ENCODE measurements at regions not wholly inside any gene's neighbourhood (a gene's known extent, or its start where the extent isn't known, plus 50 kb on each side); places are given as distances from the start of the nearest gene placed in this dataset.

- Histone ChIP-seq H3K9me2 (ENCODE audit: low read depth, low read length) (no peaks in the 10 kb centered on the region), H3K9ac (ENCODE audit: low read length) (no peak overlapping the region), H3F3A (ENCODE audit: insufficient read depth, low read length) (no peaks in the 10 kb centered on the region), H3K79me2 (ENCODE audit: insufficient read depth, low read length) (no peaks in the 10 kb centered on the region), H3K9me3 (ENCODE audit: low read length) (no peaks in the 10 kb centered on the region), H4K20me1 (ENCODE audit: insufficient read depth, low read length) (no peaks in the 10 kb centered on the region), H3K27ac (ENCODE audit: low read depth, low read length, poor library complexity, severe bottlenecking) (no peak overlapping the region), H3K4me2 (ENCODE audit: low read length) (no peak overlapping the region), H3K4me3 (ENCODE audit: low read depth, low read length, poor library complexity, severe bottlenecking) (no peak overlapping the region), H2AFZ (ENCODE audit: low read length) (no peak overlapping the region), H3K27me3 (ENCODE audit: insufficient read depth, low read length) (no peaks in the 10 kb centered on the region), H3K36me3 (ENCODE audit: insufficient read depth, low read length) (no peaks in the 10 kb centered on the region), H3K4me1 (ENCODE audit: insufficient read depth, low read length, severe bottlenecking) (no peaks in the 10 kb centered on the region)
- TF ChIP-seq EZH2 (IDR thresholded peaks at IDR 0.05; ENCODE audit: borderline replicate concordance, low read length): no peak
- TF ChIP-seq, protein P1, sequence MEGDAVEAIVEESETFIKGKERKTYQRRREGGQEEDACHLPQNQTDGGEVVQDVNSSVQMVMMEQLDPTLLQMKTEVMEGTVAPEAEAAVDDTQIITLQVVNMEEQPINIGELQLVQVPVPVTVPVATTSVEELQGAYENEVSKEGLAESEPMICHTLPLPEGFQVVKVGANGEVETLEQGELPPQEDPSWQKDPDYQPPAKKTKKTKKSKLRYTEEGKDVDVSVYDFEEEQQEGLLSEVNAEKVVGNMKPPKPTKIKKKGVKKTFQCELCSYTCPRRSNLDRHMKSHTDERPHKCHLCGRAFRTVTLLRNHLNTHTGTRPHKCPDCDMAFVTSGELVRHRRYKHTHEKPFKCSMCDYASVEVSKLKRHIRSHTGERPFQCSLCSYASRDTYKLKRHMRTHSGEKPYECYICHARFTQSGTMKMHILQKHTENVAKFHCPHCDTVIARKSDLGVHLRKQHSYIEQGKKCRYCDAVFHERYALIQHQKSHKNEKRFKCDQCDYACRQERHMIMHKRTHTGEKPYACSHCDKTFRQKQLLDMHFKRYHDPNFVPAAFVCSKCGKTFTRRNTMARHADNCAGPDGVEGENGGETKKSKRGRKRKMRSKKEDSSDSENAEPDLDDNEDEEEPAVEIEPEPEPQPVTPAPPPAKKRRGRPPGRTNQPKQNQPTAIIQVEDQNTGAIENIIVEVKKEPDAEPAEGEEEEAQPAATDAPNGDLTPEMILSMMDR (IDR thresholded peaks at IDR 0.05; ENCODE audit: low read length): no peak
These were observed 180.0 kb downstream of the FGFR2 start for GRCh38 chr10:121418126-121418777.

DNA sequence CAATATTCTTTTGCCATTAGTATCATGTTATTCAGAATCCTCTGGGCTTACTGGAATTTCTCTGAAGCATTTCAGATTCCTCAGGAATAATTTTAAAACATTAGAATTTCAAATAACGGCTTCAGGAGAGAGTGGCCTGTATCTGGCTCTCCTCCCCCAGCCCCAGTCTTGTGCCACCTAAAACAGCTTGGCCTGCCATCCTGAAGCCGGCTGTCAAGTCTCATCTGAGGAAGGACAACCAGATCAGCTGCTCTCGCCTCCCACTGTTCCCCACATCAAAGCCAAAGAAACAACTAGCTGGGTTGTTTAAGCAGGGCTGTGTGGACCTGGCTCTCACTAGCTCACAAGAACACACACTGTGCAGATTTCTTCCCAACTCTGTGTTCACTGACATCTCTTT lies 178.2 kb downstream of the FGFR2 start:
- no peaks in the 10 kb centered on the region for H3K36me3 ChIP-seq (ENCODE audit: insufficient read depth, low read length)
- TF ChIP-seq EZH2 (IDR thresholded peaks at IDR 0.05; ENCODE audit: borderline replicate concordance, low read length): no peak
- TF ChIP-seq, protein P1 (IDR thresholded peaks at IDR 0.05; ENCODE audit: low read length): no peak
- H3K4me1 ChIP-seq (ENCODE audit: insufficient read depth, low read length, severe bottlenecking): no peaks in the 10 kb centered on the region
- H3K4me3 ChIP-seq (ENCODE audit: low read depth, low read length, poor library complexity, severe bottlenecking): no peak overlapping the region
- H3K27me3 ChIP-seq (ENCODE audit: insufficient read depth, low read length): no peaks in the 10 kb centered on the region
- no peaks in the 10 kb centered on the region for H3K79me2 ChIP-seq (ENCODE audit: insufficient read depth, low read length)
- no peak overlapping the region for H3K4me2 ChIP-seq (ENCODE audit: low read length)
- no peak overlapping the region for H3K27ac ChIP-seq (ENCODE audit: low read depth, low read length, poor library complexity, severe bottlenecking)
- H4K20me1 ChIP-seq (ENCODE audit: insufficient read depth, low read length): no peaks in the 10 kb centered on the region
- no peaks in the 10 kb centered on the region for H3F3A ChIP-seq (ENCODE audit: insufficient read depth, low read length)
- H2AFZ ChIP-seq (ENCODE audit: low read length): no peak overlapping the region
- H3K9me3 ChIP-seq (ENCODE audit: low read length): no peaks in the 10 kb centered on the region
- H3K9ac ChIP-seq (ENCODE audit: low read length): no peak overlapping the region
- no peaks in the 10 kb centered on the region for H3K9me2 ChIP-seq (ENCODE audit: low read depth, low read length)

GRCh38 chr10:121422096-121422495 lies 176.1 kb downstream of the FGFR2 start:
- H3K36me3 ChIP-seq (ENCODE audit: insufficient read depth, low read length): no peaks in the 10 kb centered on the region
- H3K27ac ChIP-seq (ENCODE audit: low read depth, low read length, poor library complexity, severe bottlenecking): no peak overlapping the region
- no peak overlapping the region for H2AFZ ChIP-seq (ENCODE audit: low read length)
- H3K9ac ChIP-seq (ENCODE audit: low read length): no peak overlapping the region
- H3K4me2 ChIP-seq (ENCODE audit: low read length): no peak overlapping the region
- TF ChIP-seq, protein P1 (IDR thresholded peaks at IDR 0.05; ENCODE audit: low read length): no peak
- TF ChIP-seq EZH2 (IDR thresholded peaks at IDR 0.05; ENCODE audit: borderline replicate concordance, low read length): no peak
- no peaks in the 10 kb centered on the region for H3K4me1 ChIP-seq (ENCODE audit: insufficient read depth, low read length, severe bottlenecking)
- H3K9me2 ChIP-seq (ENCODE audit: low read depth, low read length): no peaks in the 10 kb centered on the region
- H3F3A ChIP-seq (ENCODE audit: insufficient read depth, low read length): no peaks in the 10 kb centered on the region
- H3K4me3 ChIP-seq (ENCODE audit: low read depth, low read length, poor library complexity, severe bottlenecking): no peak overlapping the region
- H3K27me3 ChIP-seq (ENCODE audit: insufficient read depth, low read length): no peaks in the 10 kb centered on the region
- H3K9me3 ChIP-seq (ENCODE audit: low read length): no peaks in the 10 kb centered on the region
- H3K79me2 ChIP-seq (ENCODE audit: insufficient read depth, low read length): no peaks in the 10 kb centered on the region
- no peaks in the 10 kb centered on the region for H4K20me1 ChIP-seq (ENCODE audit: insufficient read depth, low read length)
